ENCODE measurements at regions not wholly inside any gene's neighbourhood (a gene's known extent, or its start where the extent isn't known, plus 50 kb on each side); places are given as distances from the start of the nearest gene placed in this dataset.

DNA sequence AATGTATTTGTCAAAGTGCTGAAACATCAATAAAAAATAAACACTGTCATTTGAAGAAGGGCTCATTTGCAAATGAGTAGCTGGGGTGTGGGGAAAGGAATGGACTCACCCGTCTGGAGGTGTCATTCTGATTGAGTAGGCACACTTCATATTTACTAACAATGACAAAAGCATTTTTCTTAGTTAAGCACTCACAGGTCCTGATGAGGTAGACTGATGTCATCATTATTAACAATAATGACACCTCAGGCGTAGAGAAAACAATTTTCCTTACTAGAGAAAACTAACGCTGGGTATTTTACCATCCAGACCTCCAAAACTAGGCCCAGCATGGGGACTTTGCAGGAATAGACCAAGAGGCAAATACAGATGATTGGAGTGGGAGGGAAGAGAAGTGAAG lies 76.0 kb downstream of the UNC5CL start:
- Histone ChIP-seq H3K4me3 (ENCODE audit: low read depth in 1 of 2, low read length in 1 of 2) (no peak overlapping the region), H3K36me3 (no peaks in the 10 kb centered on the region), H3K9me3 (no peaks in the 10 kb centered on the region), H3K27me3 (peaks cover 6% of the 10 kb centered on the region), H3K4me1 (ENCODE audit: control insufficient read depth in 1 of 2, insufficient read depth in 1 of 2, low read depth in 1 of 2, low read length in 1 of 2) (no peaks in the 10 kb centered on the region), H3K27ac (no peak overlapping the region)
- TF ChIP-seq, protein P1, sequence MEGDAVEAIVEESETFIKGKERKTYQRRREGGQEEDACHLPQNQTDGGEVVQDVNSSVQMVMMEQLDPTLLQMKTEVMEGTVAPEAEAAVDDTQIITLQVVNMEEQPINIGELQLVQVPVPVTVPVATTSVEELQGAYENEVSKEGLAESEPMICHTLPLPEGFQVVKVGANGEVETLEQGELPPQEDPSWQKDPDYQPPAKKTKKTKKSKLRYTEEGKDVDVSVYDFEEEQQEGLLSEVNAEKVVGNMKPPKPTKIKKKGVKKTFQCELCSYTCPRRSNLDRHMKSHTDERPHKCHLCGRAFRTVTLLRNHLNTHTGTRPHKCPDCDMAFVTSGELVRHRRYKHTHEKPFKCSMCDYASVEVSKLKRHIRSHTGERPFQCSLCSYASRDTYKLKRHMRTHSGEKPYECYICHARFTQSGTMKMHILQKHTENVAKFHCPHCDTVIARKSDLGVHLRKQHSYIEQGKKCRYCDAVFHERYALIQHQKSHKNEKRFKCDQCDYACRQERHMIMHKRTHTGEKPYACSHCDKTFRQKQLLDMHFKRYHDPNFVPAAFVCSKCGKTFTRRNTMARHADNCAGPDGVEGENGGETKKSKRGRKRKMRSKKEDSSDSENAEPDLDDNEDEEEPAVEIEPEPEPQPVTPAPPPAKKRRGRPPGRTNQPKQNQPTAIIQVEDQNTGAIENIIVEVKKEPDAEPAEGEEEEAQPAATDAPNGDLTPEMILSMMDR (IDR thresholded peaks at IDR 0.05) = no peak

DNA sequence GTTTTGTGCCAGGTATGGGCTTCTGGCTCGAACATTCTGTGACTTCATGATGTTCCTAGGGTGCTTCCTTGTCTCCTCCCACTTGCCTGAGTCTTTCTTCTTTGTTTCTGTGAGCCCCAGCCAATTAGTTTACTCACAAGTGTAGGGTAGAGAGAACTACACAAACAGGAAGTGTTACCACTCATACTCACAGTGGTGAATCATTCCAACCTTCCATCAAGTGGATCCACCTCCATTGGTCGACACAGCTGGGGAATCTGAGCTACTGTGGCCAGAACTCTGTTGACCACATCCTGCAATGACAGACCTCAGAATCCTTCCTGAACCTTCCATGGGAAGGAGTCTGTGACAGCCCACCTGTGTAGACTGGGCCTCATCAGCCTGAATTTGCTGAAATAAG lies 76.8 kb downstream of the UNC5CL start:
- H3K27me3 ChIP-seq = peaks cover 8% of the 10 kb centered on the region
- H3K27ac ChIP-seq = no peak overlapping the region
- H3K4me3 ChIP-seq (ENCODE audit: low read depth in 1 of 2, low read length in 1 of 2) = no peak overlapping the region
- no peaks in the 10 kb centered on the region for H3K36me3 ChIP-seq
- H3K9me3 ChIP-seq = no peaks in the 10 kb centered on the region
- TF ChIP-seq, protein P1 (IDR thresholded peaks at IDR 0.05) = no peak
- H3K4me1 ChIP-seq (ENCODE audit: control insufficient read depth in 1 of 2, insufficient read depth in 1 of 2, low read depth in 1 of 2, low read length in 1 of 2) = no peaks in the 10 kb centered on the region

DNA sequence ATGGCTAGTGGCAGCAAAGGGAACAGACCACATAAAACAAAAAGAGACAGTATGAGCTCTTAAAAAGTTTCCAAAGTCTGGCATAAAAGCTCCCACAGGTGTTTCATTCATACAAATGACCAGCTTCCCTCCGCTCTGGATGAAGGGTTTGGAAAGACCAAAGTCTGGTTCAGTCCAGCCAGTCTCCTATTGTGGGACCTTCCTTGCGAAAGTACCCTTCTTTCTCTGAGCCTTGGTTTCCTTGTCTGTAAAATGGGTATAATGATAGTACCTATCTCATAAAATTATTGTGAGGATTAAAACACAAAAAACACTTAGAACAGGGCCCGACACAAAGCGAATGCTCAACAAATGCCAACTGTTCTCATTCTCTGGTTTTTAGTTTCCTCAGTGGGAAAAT lies 77.2 kb downstream of the UNC5CL start:
- Histone ChIP-seq H3K27me3 (peaks cover 9% of the 10 kb centered on the region), H3K4me3 (ENCODE audit: low read depth in 1 of 2, low read length in 1 of 2) (no peak overlapping the region), H3K4me1 (ENCODE audit: control insufficient read depth in 1 of 2, insufficient read depth in 1 of 2, low read depth in 1 of 2, low read length in 1 of 2) (no peaks in the 10 kb centered on the region), H3K36me3 (no peaks in the 10 kb centered on the region), H3K9me3 (no peaks in the 10 kb centered on the region), H3K27ac (no peak overlapping the region)
- TF ChIP-seq, protein P1 (IDR thresholded peaks at IDR 0.05) = no peak

DNA sequence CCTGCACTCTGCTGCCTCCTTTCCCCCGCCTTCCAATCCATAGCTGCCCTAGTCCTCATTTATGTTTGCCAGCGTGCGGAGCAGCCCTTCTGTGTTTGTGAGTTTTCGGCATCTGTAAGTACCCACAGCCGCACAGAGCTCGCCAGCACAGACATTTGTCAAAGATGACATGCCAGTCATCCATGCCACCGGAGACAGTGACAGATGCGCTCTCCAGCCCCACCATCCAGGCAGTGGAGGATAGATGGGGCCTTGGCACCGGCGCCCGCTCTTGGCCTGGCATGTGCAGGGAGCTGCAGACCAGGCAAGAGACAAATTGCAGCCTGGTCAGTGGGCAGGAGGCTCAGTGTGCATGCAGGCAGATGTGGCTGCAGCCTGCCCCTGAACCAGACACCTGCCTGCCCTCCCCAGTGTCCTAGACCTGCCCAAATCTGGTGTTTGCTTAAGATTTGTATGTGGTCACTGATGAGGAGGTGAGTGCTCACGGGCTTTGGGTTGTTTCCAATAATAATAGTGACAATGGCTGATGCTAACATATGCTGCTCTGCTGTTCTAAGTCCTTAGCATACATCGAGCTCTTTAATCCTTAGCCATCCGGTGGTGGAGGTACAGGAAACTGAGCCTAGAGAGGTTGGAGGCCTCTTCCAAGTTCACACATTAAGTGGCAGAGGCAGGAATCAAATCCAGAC lies 78.1 kb downstream of the UNC5CL start:
- TF ChIP-seq, protein P1 (IDR thresholded peaks at IDR 0.05) = no peak
- Histone ChIP-seq H3K36me3 (no peaks in the 10 kb centered on the region), H3K4me3 (ENCODE audit: low read depth in 1 of 2, low read length in 1 of 2) (no peak overlapping the region), H3K4me1 (ENCODE audit: control insufficient read depth in 1 of 2, insufficient read depth in 1 of 2, low read depth in 1 of 2, low read length in 1 of 2) (no peaks in the 10 kb centered on the region), H3K9me3 (no peaks in the 10 kb centered on the region), H3K27ac (no peak overlapping the region), H3K27me3 (peaks cover 12% of the 10 kb centered on the region)

DNA sequence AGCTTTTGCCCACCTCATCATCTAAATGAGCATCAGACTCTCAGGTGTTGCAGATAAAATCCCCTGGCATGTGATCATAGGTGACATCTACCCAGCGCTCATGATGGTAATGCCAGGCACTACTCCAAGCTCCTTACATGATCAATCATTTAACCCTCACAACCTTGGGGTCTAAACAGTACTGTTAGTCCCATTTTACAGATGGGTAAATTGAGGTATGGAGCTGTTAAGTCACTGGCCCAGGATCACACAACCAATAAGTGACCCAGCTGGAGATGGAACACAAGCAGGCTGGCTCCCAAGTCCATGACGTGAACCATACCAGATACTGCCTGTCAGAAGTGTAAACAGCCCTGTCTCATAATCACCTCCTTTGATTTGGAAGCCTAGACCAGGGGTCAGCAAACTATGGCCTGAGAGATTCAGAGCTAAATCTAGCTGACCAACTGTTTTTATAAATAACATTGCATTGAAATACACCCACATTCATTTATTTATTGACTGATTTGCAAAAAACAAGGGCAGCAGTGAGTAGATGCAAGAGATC lies 79.2 kb downstream of the UNC5CL start:
- TF ChIP-seq, protein P1 (IDR thresholded peaks at IDR 0.05) = no peak
- H3K4me3 ChIP-seq (ENCODE audit: low read depth in 1 of 2, low read length in 1 of 2) = no peak overlapping the region
- H3K4me1 ChIP-seq (ENCODE audit: control insufficient read depth in 1 of 2, insufficient read depth in 1 of 2, low read depth in 1 of 2, low read length in 1 of 2) = no peaks in the 10 kb centered on the region
- no peaks in the 10 kb centered on the region for H3K9me3 ChIP-seq
- H3K27ac ChIP-seq = no peak overlapping the region
- H3K36me3 ChIP-seq = no peaks in the 10 kb centered on the region
- peaks cover 12% of the 10 kb centered on the region for H3K27me3 ChIP-seq

Data from neutrophil (primary cell).